Ecto neural progenitor cell (in vitro differentiated cells): ENCODE measurements at regions not wholly inside any gene's neighbourhood (a gene's known extent, or its start where the extent isn't known, plus 50 kb on each side); places are given as distances from the start of the nearest gene placed in this dataset.
"Not testable (repeated sequence)": the region's sequence is repeated elsewhere in the genome, so short reads cannot be mapped to it uniquely, and the experiment has no call there.

ENCODE experiments used
- DNase-seq: peaks from one replicate; pipeline ENCODE4 v3.0.0-alpha.2; 2018; ENCODE audit warnings: low spot score

GRCh38 chr12:75665216-75665615 is 153.8 kb upstream of the KRR1 start:
- DNase-seq: no peak

GRCh38 chr12:75662511-75663159 is 151.2 kb upstream of the KRR1 start:
- DNase-seq: no peak

GRCh38 chr12:75661908-75662307 is 150.5 kb upstream of the KRR1 start:
- DNase-seq: no peak

DNA sequence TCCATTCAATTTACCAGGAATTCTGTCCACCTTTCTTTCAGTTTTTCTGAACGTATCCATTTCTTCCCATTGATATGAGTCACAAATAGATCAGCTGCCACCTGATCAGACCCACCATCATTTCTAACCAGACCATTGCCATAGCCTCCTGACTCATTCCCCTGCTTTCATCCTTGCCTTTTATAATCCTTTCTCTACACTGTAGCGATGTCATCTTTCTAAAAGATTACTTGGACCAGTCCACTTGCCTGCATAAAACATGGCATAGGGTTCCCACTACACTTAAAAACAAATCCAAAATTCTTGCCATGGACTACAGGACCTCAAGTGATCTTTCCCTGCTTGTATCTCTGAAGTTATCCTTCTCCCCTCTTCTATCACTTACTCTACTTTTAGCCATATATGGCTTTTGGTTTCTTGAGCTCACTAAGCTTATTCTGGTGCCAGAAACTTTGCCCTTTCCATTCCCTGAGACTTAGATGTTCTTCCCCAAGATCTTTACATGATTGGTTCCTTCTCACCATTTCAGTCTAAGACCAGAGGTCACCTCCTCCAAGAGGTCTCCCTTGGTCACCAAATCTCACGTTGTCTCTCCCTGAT is 149.5 kb upstream of the KRR1 start:
- no peak for DNase-seq

GRCh38 chr12:75660107-75660530 is 148.7 kb upstream of the KRR1 start:
- no peak for DNase-seq

DNA sequence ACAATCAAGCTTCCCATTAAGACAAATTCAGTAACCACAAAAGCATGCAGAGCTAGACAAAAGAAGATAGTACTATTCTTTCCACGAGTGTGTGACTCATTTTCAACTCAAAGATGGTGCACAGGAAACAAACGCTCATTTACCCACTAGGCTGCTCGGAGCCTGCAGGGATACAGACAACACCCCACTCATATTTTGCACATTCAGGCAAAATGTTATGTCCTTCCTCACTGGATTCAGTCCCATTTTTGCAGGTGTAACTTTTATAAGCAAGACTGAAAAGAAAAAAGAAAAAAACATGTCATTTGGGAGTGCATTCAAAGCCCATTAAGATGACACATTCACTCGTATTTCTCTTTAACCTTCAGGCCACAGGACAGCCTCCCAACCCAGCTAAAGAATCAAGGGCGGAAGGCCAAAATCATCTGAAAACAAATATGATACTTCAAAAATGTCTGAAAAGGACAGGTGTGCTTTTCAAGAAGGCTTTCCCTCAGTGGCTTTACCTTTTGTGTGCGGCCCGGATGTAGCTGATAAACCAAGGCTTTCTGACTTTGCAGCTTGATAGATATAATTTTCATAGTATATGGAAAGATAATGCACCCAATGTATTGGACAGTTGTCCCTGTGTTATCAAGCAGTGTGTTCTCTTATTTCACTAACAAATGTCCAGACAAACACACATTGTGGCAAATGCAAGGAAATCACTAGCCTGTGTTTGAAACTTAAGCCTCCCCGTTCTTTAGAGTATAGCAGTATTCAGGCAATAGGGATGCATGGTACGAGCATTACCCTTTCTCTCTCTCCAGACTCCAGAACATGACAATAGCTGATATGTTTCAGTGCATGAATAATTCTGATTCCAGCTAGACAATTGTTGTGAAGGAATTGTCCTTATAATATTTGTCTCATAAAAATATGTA is 147.8 kb upstream of the KRR1 start:
- no peak for DNase-seq

GRCh38 chr12:75658286-75658685 is 146.9 kb upstream of the KRR1 start:
- no peak for DNase-seq

GRCh38 chr12:75657831-75658230 is 146.4 kb upstream of the KRR1 start:
- DNase-seq: no peak

GRCh38 chr12:75657354-75657753 is 145.9 kb upstream of the KRR1 start:
- not testable (repeated sequence) for DNase-seq

GRCh38 chr12:75656648-75657047 is 145.2 kb upstream of the KRR1 start:
- DNase-seq: no peak

DNA sequence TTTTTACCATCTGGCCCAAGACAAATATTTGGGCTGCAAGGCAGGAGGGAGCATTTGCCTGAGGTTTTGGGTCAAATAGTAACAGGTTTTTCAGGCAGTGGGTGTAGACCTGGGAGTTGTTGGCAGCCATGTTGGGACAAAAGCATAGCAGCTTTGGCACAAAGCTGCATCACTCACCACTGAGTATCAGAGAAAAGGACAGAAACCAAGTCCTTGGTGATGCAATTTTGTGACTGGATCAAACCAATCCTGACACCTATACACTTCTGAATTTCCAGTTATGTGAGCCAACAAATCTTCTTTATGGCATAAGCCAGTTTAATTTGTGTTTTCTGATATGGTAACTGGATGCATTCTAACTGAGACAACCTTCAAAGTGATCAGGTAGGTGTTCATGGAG is 144.8 kb upstream of the KRR1 start:
- DNase-seq: no peak

GRCh38 chr12:75655315-75655806 is 144.0 kb upstream of the KRR1 start:
- no peak for DNase-seq

DNA sequence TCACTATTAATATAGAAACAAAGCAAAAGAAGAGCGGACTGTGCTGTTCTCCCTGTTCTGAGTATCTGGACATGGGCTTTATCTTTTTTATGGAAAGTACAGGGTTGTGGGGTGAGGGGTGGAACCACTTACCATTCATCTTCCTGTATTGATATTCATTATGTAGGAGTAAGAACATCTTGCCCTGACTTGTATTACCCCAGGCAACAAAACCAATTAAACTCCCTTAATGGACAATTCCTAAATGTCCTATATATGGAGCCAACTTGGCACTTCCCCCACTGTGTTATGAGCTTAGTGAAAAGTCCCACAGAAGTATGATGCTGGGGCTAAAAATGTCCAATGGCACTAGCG is 139.9 kb upstream of the KRR1 start:
- DNase-seq: no peak

DNA sequence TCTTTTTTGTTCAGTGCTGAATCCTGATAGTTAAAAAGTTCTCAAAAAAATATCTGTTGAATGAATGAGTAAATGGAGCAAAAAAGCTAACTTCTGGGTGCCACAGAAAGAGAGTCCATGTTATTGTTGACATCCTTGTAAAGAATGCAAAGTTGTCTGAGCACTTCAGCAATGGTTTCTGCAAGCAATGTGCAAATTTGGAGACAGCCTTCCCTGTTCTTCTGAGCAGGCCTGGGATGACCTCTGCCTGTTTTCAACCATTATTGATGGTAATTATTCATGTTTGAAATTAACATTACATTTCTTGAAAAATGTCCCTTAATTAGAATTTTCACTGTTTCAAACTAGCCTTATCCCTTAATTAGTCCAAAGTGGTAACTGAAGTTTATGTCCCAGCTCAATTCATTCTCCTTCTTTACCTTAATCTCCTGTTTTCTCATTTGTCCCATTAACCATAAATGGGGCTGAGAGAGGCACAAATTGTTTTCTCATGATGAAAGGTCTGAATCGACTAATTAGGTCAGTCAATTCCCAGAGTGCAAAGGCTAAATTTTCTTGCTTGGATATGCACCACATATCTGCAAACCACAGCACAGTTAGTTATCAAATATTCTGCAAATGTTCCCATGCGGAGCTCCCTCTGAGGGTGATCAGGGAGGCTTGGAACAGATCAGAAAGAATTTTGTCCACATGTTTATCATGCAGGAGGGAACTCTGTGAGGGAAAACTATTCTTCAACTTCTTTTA is 139.4 kb upstream of the KRR1 start:
- DNase-seq: no peak

DNA sequence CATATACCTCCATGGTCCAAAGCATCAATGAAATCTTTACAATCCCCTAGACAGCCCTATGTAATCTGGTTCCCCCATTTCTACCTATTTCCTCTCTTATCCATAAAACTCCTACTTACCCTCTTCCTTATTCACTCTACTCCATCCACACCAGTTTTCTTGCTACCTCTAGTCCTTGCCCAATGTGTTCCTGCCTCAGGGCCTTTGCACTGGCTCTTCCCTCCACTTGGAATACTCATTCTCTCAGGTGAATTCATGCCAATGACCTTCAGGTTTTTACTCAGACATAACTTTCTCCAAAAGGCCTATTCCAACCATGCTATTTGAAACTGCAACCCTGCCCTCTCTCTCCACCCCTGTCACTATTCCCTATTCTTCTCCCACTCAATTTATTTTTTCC is 138.7 kb upstream of the KRR1 start:
- no peak for DNase-seq

DNA sequence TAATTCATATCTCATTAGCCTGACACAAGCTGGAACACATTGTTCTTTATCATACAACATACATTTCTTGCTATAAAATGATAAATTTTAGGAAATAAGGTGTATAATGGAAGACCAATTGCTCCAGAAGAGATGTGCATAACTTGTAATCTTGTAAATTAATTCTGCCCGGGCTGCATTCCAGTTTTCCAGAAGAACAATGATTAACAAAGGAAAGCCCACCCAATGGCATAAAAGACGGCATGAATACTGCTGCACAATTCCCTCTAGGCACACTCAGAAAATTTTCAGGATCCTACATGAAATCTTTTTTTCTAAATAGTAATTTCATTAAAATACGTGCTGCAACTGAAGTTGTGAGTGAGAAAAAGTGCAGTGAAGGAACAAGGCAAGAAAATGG is 137.4 kb upstream of the KRR1 start:
- no peak for DNase-seq

DNA sequence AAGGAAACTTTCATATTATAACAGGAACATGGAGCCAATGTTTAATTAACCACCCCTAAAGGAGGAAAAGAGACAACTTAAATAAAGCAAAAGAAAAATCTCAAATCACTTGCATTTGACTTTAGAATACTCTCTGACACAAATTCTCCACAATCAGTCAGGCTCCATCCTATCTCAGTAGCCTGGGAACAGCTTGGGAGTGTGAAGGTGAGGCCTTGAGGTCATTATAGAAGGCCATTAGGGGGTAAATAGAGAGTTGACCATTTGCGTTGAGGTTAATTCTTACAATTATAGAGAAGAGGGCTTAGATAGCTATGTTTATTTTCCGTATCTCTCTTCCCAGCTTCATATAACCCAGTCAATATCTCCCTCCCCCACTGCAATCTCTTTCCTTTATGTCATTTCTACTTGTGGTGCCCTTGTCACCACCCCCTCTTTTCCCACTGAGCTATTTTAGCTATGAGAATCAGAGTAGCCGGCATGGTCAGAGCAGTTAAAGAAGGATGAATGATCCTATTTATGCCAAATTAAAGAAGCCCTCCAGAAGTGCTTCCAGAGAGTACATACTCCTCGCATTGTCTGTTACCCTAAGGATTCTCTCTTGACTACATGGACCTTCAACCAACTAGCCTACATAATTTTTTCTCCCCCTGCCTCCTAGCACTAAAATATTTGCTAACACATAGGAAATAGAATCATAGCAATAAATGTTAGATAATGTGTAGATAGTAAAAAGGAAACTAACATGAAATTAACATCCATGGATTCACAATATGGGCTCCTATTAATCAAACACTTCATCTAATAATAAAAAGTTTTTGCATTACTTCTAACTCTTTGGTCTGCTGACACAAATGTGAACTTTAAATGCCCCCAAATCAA is 135.2 kb upstream of the KRR1 start:
- DNase-seq: no peak

DNA sequence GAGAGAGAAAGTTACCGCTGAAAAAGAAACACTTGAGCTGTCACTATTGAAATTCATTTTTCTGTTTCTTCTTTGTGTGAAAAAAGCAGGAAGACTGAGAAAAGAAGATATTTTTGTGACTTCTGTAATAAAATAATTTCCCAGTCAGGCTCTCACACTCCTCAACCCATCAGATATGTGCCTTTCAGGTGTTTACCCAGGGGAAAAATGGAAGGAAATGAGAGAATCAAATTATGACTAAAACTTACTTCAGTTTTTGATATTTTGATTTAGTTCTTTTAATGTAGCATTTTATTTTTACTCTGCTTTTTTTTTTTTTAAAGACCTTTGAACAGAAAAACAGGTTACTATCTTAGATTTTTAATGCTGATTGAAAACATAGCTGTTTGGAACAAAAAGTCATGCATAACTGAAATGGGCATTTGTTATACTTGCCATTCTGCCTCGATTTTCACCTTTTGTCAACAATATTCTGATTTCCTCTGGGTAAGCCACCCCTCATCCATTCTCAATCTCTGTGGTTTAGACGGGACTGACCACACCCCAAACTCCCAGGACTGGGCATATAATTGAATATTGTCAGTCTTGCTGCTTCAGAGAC is 133.2 kb upstream of the KRR1 start:
- no peak for DNase-seq

GRCh38 chr12:75643119-75643518 is 131.7 kb upstream of the KRR1 start:
- not testable (repeated sequence) for DNase-seq

GRCh38 chr12:75642226-75642625 is 130.8 kb upstream of the KRR1 start:
- DNase-seq: no peak
